Sigmoid colon (tissue), 6 donors: ENCODE measurements at regions not wholly inside any gene's neighbourhood (a gene's known extent, or its start where the extent isn't known, plus 50 kb on each side); places are given as distances from the start of the nearest gene placed in this dataset.

Experiments
- DNase-seq: peaks from one replicate; pipeline ENCODE4 v3.0.0-alpha.2; 2019
- H3K27ac ChIP-seq, 4 donors: fragments of 200-600 bp; sonication (generic); one replicate each; pipeline ENCODE4 v1.5.1; 2016 to 2019; ENCODE audit warnings: mild to moderate bottlenecking in 1 of 4
- H3K27me3 ChIP-seq, 3 donors: fragments of 200-600 bp; sonication (generic); one replicate each; pipeline ENCODE4 v1.5.1; 2019; ENCODE audit warnings: mild to moderate bottlenecking in 1 of 3
- H3K36me3 ChIP-seq, 4 donors: fragments of 200-600 bp; sonication (generic); one replicate each; pipeline ENCODE4 v1.5.1; 2016 to 2019
- H3K4me1 ChIP-seq, 4 donors: fragments of 200-600 bp; sonication (generic); one replicate each; pipeline ENCODE4 v1.5.1; 2017 to 2019
- H3K4me3 ChIP-seq, 4 donors: fragments of 200-600 bp; sonication (generic); one replicate each; pipeline ENCODE4 v1.5.1; 2017 to 2019; ENCODE audit warnings: mild to moderate bottlenecking in 2 of 4, moderate library complexity in 1 of 4
- H3K9me3 ChIP-seq, 4 donors: fragments of 200-600 bp in 3 of 4; sonication (generic) in 3 of 4; one replicate each; pipeline versions ENCODE4 v1.5.1 to v1.6.1; 2013 to 2019
- CTCF ChIP-seq, 4 experiments: fragments of 450-650 bp in 3 of 4; fragments of 200-600 bp in 1 of 4; IDR thresholded peaks; one replicate each; pipeline ENCODE4 v1.5.1; 2016 to 2019; ENCODE audit warnings: antibody characterized with exemption in 4 of 4, mild to moderate bottlenecking in 3 of 4, moderate library complexity in 2 of 4
- EP300 ChIP-seq, 4 donors: sonication (generic); formaldehyde crosslinking; IDR thresholded peaks; one replicate each; pipeline ENCODE4 v1.6.1; 2017; ENCODE audit warnings: antibody characterized with exemption in 4 of 4
- POLR2A ChIP-seq, 2 donors: fragments of 450-650 bp; IDR thresholded peaks; one replicate each; pipeline ENCODE4 v1.6.1; 2016; ENCODE audit warnings: antibody characterized with exemption in 2 of 2, mild to moderate bottlenecking in 2 of 2, moderate library complexity in 2 of 2
- POLR2AphosphoS5 ChIP-seq, 4 donors: sonication (generic); formaldehyde crosslinking; IDR thresholded peaks; one replicate each; pipeline ENCODE4 v1.6.1; 2017; ENCODE audit warnings: antibody characterized with exemption in 4 of 4
- WGBS, 2 donors: extraction: QIAGEN DNeasy Blood & Tissue Kit; methylation state at CpG; one replicate each; pipeline ENCODE4 v1.1.7; 2013; 5-methylcytosine and 5-hydroxymethylcytosine counted together
- intact Hi-C: fragments of 100-400 bp; cut with DNase I; formaldehyde crosslinking; loops from one replicate; pipeline ENCODE4 v1.15.1; 2023
- donor health status: healthy with polysubstance abuse.
- donor health status: healthy.

GRCh38 chr3:168589376-168589775 lies 493.7 kb upstream of the GOLIM4 start:
- intact Hi-C loops, result no loop called here
- H3K9me3 ChIP-seq, result no peaks in the 10 kb centered on the region
- H3K36me3 ChIP-seq, result no peaks in the 10 kb centered on the region
- H3K27me3 ChIP-seq, result no peaks in the 10 kb centered on the region
- WGBS, 2 donors, result 87 to 93% methylated on average over 3 of the region's 3 CpGs
- H3K27ac ChIP-seq, result no peak overlapping the region
- H3K4me1 ChIP-seq, result no peaks in the 10 kb centered on the region
- H3K4me3 ChIP-seq, result no peak overlapping the region
- TF ChIP-seq EP300 (IDR thresholded peaks at IDR 0.05) (no peak), CTCF (IDR thresholded peaks at IDR 0.05) (no peak), POLR2A (IDR thresholded peaks at IDR 0.05) (no peak), POLR2AphosphoS5 (IDR thresholded peaks at IDR 0.05) (no peak)
- DNase-seq, result no peak

GRCh38 chr3:168585544-168585943 lies 489.8 kb upstream of the GOLIM4 start:
- Histone ChIP-seq H3K4me1 (no peaks in the 10 kb centered on the region), H3K27me3 (no peaks in the 10 kb centered on the region), H3K27ac (no peak overlapping the region), H3K4me3 (no peak overlapping the region), H3K36me3 (no peaks in the 10 kb centered on the region), H3K9me3 (no peaks in the 10 kb centered on the region)
- TF ChIP-seq EP300 (IDR thresholded peaks at IDR 0.05) (no peak), CTCF (IDR thresholded peaks at IDR 0.05) (no peak), POLR2A (IDR thresholded peaks at IDR 0.05) (no peak), POLR2AphosphoS5 (IDR thresholded peaks at IDR 0.05) (no peak)
- DNase-seq, result no peak
- intact Hi-C loops, result no loop called here

- Histone ChIP-seq H3K27me3 (no peaks in the 10 kb centered on the region), H3K27ac (no peak overlapping the region), H3K4me1 (no peaks in the 10 kb centered on the region), H3K4me3 (no peak overlapping the region), H3K9me3 (no peaks in the 10 kb centered on the region), H3K36me3 (no peaks in the 10 kb centered on the region)
- no peak for TF ChIP-seq POLR2A (IDR thresholded peaks at IDR 0.05)
- no peak for TF ChIP-seq EP300 (IDR thresholded peaks at IDR 0.05)
- TF ChIP-seq CTCF (IDR thresholded peaks at IDR 0.05), result no peak
- TF ChIP-seq POLR2AphosphoS5 (IDR thresholded peaks at IDR 0.05), result no peak
- DNase-seq, result no peak
- WGBS, 2 donors, result 74 to 78% methylated on average over 3 of the region's 3 CpGs
- intact Hi-C loops, result no loop called here
These were observed 488.3 kb upstream of the GOLIM4 start for GRCh38 chr3:168583977-168584376.

GRCh38 chr3:168582503-168582902 lies 486.8 kb upstream of the GOLIM4 start:
- no peak for TF ChIP-seq POLR2AphosphoS5 (IDR thresholded peaks at IDR 0.05)
- no peak for TF ChIP-seq POLR2A (IDR thresholded peaks at IDR 0.05)
- TF ChIP-seq CTCF (IDR thresholded peaks at IDR 0.05), result no peak
- TF ChIP-seq EP300 (IDR thresholded peaks at IDR 0.05), result no peak
- intact Hi-C loops, result no loop called here
- H3K27me3 ChIP-seq, result no peaks in the 10 kb centered on the region

GRCh38 chr3:168581771-168582225 lies 486.1 kb upstream of the GOLIM4 start:
- DNase-seq, result no peak
- no peak for TF ChIP-seq EP300 (IDR thresholded peaks at IDR 0.05)
- no peak for TF ChIP-seq POLR2AphosphoS5 (IDR thresholded peaks at IDR 0.05)
- TF ChIP-seq POLR2A (IDR thresholded peaks at IDR 0.05), result no peak
- TF ChIP-seq CTCF (IDR thresholded peaks at IDR 0.05), result no peak
- H3K36me3 ChIP-seq, result no peaks in the 10 kb centered on the region
- H3K4me1 ChIP-seq, result no peaks in the 10 kb centered on the region
- H3K27ac ChIP-seq, result no peak overlapping the region
- no peak overlapping the region for H3K4me3 ChIP-seq
- no peaks in the 10 kb centered on the region for H3K9me3 ChIP-seq
- no peaks in the 10 kb centered on the region for H3K27me3 ChIP-seq
- WGBS, 2 donors, result 17 to 57% methylated on average over 2 of the region's 2 CpGs
- intact Hi-C loops, result no loop called here

More at GRCh38 chr3:168582503-168582902, 486.8 kb upstream of the GOLIM4 start:
- no peaks in the 10 kb centered on the region for H3K9me3 ChIP-seq
- no peaks in the 10 kb centered on the region for H3K4me1 ChIP-seq
- DNase-seq, result no peak
- no peaks in the 10 kb centered on the region for H3K36me3 ChIP-seq
- H3K27ac ChIP-seq, result no peak overlapping the region
- no peak overlapping the region for H3K4me3 ChIP-seq
